GM18861 (cell line): ENCODE measurements at regions not wholly inside any gene's neighbourhood (a gene's known extent, or its start where the extent isn't known, plus 50 kb on each side); places are given as distances from the start of the nearest gene placed in this dataset.
"Not testable (repeated sequence)": the region's sequence is repeated elsewhere in the genome, so short reads cannot be mapped to it uniquely, and the experiment has no call there.

ENCODE experiments used
- ATAC-seq: cut with Tn5 transposase; IDR thresholded peaks from one replicate; pipeline ENCODE4 v1.9.1; 2021; ENCODE audit not compliant: unreplicated experiment

GRCh38 chr1:101522486-101522885 lies 285.7 kb downstream of the S1PR1 start:
- no peak for ATAC-seq

- no peak for ATAC-seq
Observed at GRCh38 chr1:101526813-101527212, 290.0 kb downstream of the S1PR1 start.

GRCh38 chr1:101532377-101532776 lies 295.6 kb downstream of the S1PR1 start:
- ATAC-seq: no peak

DNA sequence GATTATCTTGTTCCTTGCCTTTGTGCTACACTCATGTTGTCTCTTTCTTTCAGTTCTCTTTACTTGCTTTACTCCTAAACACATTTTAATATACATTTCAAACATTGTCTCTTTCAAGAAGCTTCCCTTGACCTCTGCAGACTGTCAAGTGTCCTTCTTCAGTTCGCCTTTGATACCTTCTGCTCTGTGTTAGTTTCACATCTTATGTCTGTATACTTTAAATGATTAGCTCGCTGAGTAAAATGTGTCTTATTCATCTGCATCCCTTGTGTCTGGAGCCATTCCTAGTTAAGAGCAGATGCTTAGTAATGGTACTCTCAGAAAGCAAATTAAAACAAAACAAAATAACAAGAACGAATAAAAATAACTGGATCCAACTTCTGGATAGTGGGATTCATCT lies 303.3 kb downstream of the S1PR1 start:
- peak; percentile 82 for ATAC-seq

DNA sequence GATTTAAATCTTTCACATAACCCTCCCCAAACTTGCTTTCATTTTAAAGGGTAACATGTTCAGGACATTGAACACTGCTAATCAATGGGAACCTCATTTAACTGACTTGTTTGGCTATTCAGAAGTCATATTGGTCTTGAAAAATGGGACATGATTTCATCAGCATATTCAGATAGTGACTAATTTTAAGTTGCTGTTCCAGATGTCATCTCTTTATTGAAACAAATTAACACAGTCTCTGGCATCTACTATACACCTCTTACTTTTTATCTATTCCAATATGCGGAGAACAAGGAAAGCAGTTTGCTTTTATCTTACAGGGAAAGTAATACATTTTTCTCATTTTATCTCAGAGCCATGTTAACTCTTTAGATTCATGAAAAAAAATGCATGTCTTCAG lies 310.1 kb downstream of the S1PR1 start:
- ATAC-seq: no peak

DNA sequence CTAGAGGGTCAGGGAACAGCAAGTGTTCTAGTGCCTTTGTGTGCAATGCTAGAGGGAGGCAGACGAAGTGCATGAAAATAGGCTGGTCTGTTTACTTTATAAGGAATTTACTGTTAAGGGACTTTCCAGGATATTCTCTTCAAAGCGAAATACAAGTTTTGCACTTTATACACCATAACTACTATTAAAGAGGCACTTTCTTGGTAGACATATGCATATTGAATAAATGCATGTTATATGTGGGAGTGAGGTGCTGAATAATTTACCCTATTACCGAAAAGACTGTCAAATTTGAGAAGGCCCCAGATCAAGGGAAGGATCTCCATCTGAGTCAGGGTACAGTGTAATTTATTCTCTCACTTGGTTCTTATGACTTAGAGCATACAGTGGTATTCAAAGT lies 310.5 kb downstream of the S1PR1 start:
- ATAC-seq: no peak

DNA sequence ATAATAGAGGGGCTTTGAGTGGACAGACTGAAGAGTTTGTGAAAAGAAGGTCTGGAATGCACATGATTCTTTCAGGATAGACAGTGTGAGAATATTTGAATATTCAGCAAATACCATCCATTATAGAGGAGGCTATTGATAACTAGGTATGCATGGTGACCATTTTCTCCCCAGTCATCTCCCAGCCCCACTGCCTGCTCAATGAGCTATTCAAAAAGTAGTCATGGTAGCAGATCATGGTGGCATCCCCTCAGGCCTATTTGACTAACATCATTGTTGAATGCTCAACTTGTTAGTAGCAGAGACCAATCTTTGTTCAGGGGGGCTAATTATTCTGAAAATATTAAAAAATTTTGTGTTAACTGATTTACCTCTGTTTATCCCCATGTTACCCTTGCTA lies 311.6 kb downstream of the S1PR1 start:
- no peak for ATAC-seq

DNA sequence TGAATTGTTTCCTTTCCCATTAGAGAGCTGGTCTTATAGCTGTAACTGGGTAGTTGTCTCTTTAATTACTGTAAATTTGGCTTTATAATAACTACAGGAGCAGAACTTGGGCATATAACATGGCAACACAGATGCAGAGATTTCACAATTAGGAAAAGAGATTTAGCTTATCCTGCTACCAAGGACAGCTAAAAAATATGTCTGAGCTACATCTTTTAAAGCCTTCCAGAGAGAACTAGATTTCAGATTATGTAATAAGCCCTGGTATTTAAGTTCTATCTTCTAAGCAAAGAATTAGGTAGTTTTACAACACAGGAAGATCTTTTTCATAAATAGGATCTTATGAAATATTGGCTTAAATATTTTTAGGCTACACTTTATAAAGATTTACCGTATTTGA lies 313.8 kb downstream of the S1PR1 start:
- ATAC-seq: no peak

DNA sequence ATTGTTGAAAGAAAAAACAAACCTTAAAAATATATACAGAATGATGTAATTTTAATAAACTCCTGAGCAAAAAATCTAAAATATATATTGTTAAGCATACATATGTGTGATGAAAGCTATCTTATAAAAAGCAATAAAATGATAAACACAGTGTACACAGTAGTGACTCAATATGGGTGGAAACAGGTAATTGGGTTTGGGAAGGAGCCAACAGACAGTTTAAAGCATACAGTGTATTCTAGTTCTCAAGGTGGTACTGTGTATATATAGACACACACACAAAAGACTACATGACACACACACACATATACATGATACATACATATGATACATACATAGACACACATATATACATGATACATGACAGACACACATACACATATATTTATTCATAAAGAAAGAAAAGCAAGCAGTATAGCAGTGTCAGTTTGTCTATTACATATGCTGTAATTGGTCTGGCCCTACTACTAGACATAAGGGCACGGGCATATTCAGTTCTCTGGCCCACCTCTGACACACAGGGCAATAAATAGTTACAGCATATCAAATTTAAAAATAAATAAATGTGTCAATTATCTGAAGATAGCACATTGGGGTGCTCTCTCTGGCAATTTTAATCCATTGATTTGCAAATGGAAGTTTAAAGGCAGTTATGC lies 330.2 kb downstream of the S1PR1 start:
- no peak for ATAC-seq

DNA sequence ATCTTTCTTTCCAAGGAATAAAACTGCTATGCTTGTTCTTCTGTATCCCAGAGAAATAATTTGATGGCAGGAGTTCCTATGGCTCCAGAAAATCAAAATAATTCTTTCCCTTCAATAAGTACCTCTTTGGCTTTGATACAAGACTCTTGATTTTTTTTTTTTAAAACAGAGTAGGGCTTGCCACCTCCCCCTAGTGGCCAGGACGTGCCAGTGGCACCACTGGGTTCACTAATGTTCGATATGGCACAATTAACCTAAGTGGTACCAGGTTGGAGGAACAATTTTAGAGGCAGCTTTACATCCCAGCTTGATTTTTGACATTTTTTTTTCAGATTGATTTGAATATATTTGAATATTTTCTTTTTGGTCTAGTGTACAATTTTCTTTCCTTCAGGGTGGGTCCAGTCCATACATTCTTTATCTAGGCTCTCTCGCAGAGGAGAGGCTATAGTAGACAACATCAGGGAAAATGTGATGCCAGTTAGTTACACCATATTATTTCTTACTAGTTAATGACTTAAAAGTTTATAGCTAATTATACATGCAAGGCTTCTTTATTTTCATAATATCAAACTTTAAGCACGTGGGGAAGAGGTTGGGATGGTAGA lies 330.9 kb downstream of the S1PR1 start:
- peak; percentile 91 for ATAC-seq

GRCh38 chr1:101587741-101588140 lies 350.9 kb downstream of the S1PR1 start:
- no peak for ATAC-seq

DNA sequence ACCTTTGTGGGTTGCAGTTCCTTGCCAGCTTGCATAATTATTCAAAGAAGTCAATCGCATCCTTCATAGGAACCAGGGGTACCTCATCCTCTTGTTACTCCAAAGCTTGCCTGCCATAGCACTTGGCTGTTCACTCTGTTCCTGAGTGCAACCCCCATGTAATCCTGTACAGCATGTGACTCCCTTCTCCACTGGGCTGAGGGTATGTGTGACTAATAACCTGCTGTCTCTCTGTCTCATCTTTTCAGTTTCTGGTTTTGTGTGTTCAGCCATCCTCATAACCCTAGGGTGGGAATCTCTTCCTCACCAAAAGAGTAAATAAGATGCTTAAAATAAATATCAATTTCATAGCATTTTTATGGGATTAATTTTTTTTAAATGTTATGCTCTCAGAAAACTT lies 351.9 kb downstream of the S1PR1 start:
- ATAC-seq: peak; percentile 45

DNA sequence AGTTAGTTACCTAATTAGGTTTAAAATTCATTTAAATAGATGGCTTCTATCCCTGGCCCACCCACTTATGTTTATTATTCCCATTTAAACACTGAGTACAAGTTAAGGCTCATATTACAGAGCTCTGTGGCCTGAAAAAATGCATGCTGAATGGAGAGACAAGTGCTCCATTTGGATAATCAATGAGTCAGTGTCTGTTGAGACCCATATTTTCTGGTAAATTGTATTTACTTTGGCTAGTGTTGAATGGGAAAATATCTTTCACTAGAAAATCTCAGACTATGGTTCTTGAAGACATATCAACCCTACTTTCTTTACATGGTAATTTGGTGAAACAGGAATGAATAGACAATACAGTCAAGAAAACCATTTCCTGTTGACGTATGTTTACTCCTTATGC lies 356.0 kb downstream of the S1PR1 start:
- ATAC-seq: no peak

GRCh38 chr1:101595881-101596374 lies 359.1 kb downstream of the S1PR1 start:
- no peak for ATAC-seq

- ATAC-seq: not testable (repeated sequence)
Observed at GRCh38 chr1:101600615-101601014, 363.8 kb downstream of the S1PR1 start.

DNA sequence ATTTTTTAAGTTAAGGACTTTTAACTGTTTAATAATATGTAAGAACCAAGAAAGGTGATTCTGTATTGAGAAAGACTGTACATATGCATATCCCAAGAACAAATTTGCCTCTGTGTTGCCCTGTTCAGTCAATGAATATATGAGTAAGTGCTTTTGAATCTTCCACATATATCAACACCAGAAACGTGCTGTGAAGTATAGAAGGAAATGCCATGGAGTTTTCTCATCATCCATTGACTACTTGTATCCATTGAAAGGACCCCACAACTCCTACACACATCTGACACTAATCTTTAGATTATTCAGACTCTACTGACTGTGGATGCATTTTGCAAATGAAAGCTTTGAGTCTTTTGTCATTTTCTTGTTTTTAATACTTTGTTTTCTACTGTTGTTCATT lies 366.9 kb downstream of the S1PR1 start:
- no peak for ATAC-seq

GRCh38 chr1:101605878-101606277 lies 369.1 kb downstream of the S1PR1 start:
- no peak for ATAC-seq

- ATAC-seq: no peak
Observed at GRCh38 chr1:101613546-101613945, 376.7 kb downstream of the S1PR1 start.

GRCh38 chr1:101618900-101619299 lies 377.8 kb downstream of the OLFM3 start:
- no peak for ATAC-seq

DNA sequence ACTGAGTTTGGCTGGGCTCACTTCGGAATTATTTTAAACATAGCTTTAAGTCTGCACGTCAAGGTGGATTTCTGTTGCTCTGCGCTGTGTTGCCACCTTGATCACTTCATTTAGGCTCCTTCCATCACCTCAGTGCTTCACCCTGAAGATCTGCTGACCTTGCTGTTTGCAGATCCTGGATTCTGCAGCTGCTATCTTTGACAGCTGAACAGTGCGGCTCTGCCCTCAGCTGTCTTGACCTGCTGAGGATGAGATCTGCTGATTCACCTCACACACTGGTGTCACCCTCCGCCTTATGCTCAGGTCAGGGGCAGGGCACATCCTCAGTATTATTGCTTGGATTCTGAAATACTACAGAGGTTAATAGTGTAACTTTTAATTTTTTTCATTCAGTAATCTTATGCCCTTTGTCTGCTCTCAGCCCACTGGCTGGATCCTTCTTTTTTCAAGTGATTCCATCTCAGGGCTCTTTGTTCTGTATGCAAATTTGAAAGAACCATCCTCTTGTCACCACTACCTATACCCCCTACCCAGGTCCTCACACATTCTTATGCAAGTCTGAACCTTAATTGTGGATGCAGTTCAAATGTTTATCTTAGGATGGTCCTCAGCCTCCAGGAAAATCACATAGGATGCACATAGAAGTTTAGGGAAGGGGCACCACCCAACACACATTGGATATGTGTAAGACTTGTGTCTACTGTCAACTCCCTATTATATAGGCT lies 364.0 kb downstream of the OLFM3 start:
- no peak for ATAC-seq

DNA sequence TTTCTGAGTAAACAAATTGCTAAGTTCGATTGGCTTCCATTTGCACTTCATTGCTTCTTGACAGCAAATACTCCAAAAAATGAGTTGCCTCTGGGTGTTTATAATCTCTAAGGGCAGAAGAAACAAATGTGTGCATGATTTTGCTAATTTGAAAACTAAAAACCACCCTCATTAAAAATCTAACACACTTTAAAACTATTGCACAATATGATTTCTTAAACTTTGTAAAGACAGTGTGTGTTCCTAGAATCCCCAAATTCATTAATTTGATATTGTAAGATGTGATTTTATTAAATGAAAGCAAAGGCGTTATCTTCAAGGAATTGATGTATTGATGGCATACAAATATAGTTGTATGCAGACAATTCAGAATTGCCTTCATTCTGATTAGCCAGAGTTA lies 350.9 kb downstream of the OLFM3 start:
- ATAC-seq: no peak

DNA sequence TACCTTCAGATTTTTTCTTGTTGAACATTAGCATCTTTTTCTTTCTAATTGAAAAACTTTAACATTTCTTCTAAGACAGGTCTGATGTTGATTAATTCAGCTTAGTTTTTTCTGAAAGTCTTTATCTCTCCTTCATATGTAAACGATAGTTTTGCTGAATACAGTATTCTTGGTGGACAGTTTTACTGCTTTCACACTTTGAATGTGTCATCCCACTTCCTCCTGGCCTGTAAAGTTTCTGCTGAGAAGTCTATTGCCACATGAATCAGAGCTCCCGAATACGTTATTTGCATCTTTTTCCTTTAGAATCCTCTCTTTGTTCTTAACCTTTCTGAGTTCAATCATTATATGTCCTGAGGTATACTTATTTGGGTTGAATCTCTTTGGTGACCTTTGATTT lies 344.2 kb downstream of the OLFM3 start:
- ATAC-seq: no peak
